OCI-LY3 (cell line): ENCODE measurements at regions not wholly inside any gene's neighbourhood (a gene's known extent, or its start where the extent isn't known, plus 50 kb on each side); places are given as distances from the start of the nearest gene placed in this dataset.

Experiments used
- H2AFZ ChIP-seq: fragments of 200-600, 300-600 bp; shearing (Covaris generic); 2 replicates; pipeline ENCODE4 v1.6.0; 2014; ENCODE audit warnings: antibody characterized with exemption, low read depth, low read length
- H3K27ac ChIP-seq: fragments of 200-600, 300-600 bp; sonication (generic); 2 replicates; pipeline ENCODE4 v1.5.1; 2014; ENCODE audit warnings: mild to moderate bottlenecking, low read length, moderate library complexity, mixed read lengths
- H3K27me3 ChIP-seq: fragments of 200-600, 300-600 bp; sonication (generic); 2 replicates; pipeline ENCODE4 v1.6.1; 2014; ENCODE audit warnings: low read depth, low read length, mixed read lengths
- H3K36me3 ChIP-seq: fragments of 200-600, 300-600 bp; sonication (generic); replicated peaks from 2 replicates; pipeline ENCODE3; 2014; ENCODE audit warnings: low read depth, low read length, mixed read lengths
- H3K4me1 ChIP-seq: fragments of 300-600, 200-600 bp; sonication (generic); 2 replicates; pipeline ENCODE4 v1.6.1; 2014; ENCODE audit warnings: low read length, mixed read lengths
- H3K4me2 ChIP-seq: fragments of 200-600, 300-600 bp; sonication (generic); 2 replicates; pipeline ENCODE4 v1.6.1; 2014; ENCODE audit warnings: low read length, mixed read lengths
- H3K4me3 ChIP-seq: fragments of 300-600, 200-600 bp; sonication (generic); 2 replicates; pipeline ENCODE4 v1.5.1; 2014; ENCODE audit warnings: antibody characterized with exemption, mild to moderate bottlenecking, low read length, moderate library complexity
- H3K79me2 ChIP-seq: fragments of 300-600, 200-600 bp; shearing (Covaris generic); 2 replicates; pipeline ENCODE4 v1.6.1; 2014; ENCODE audit warnings: mild to moderate bottlenecking, low read length, mixed read lengths
- H3K9ac ChIP-seq: fragments of 300-600, 200-600 bp; shearing (Covaris generic); 2 replicates; pipeline ENCODE4 v1.6.0; 2014; ENCODE audit warnings: mild to moderate bottlenecking, low read length, moderate library complexity
- H3K9me3 ChIP-seq: fragments of 200-600, 300-600 bp; shearing (Covaris generic); 2 replicates; pipeline ENCODE4 v1.6.1; 2014; ENCODE audit warnings: low read length, mixed read lengths; ENCODE audit not compliant: insufficient read depth
- H4K20me1 ChIP-seq: fragments of 200-600, 300-600 bp; sonication (generic); 2 replicates; pipeline ENCODE4 v1.6.1; 2016; ENCODE audit warnings: low read length, mixed read lengths; ENCODE audit not compliant: insufficient read depth
- EZH2phosphoT487 ChIP-seq: fragments of 200-600 bp; shearing (Covaris generic); IDR thresholded peaks from 2 replicates; pipeline ENCODE4 v1.6.1; 2018; ENCODE audit warnings: antibody characterized with exemption, mixed run types, low read depth
- TF ChIP-seq, protein P1 (sequence below): fragments of 200-600, 300-600 bp; sonication (generic); IDR thresholded peaks from 2 replicates; pipeline ENCODE4 v1.5.1; 2014; ENCODE audit warnings: antibody characterized with exemption, low read length, low read depth

- Histone ChIP-seq H4K20me1 (no peaks in the 10 kb centered on the region), H3K27ac (no peak overlapping the region), H3K79me2 (no peaks in the 10 kb centered on the region), H3K36me3 (no peaks in the 10 kb centered on the region), H3K27me3 (peaks cover 16% of the 10 kb centered on the region; the same call in 1 of the 2 replicates), H2AFZ (no peak overlapping the region), H3K9me3 (no peaks in the 10 kb centered on the region), H3K4me2 (no peak overlapping the region), H3K4me3 (no peak overlapping the region), H3K9ac (no peak overlapping the region), H3K4me1 (no peaks in the 10 kb centered on the region)
- no peak for TF ChIP-seq EZH2phosphoT487
- TF ChIP-seq, protein P1, sequence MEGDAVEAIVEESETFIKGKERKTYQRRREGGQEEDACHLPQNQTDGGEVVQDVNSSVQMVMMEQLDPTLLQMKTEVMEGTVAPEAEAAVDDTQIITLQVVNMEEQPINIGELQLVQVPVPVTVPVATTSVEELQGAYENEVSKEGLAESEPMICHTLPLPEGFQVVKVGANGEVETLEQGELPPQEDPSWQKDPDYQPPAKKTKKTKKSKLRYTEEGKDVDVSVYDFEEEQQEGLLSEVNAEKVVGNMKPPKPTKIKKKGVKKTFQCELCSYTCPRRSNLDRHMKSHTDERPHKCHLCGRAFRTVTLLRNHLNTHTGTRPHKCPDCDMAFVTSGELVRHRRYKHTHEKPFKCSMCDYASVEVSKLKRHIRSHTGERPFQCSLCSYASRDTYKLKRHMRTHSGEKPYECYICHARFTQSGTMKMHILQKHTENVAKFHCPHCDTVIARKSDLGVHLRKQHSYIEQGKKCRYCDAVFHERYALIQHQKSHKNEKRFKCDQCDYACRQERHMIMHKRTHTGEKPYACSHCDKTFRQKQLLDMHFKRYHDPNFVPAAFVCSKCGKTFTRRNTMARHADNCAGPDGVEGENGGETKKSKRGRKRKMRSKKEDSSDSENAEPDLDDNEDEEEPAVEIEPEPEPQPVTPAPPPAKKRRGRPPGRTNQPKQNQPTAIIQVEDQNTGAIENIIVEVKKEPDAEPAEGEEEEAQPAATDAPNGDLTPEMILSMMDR: no peak
Observed at GRCh38 chr3:55180161-55180560, 252.3 kb upstream of the LRTM1 start.

GRCh38 chr3:55178336-55178735 is 250.5 kb upstream of the LRTM1 start:
- Histone ChIP-seq H3K4me2 (no peak overlapping the region), H3K27ac (no peak overlapping the region), H3K79me2 (no peaks in the 10 kb centered on the region), H2AFZ (no peak overlapping the region), H3K4me3 (no peak overlapping the region), H4K20me1 (no peaks in the 10 kb centered on the region), H3K9me3 (no peaks in the 10 kb centered on the region), H3K4me1 (no peaks in the 10 kb centered on the region), H3K27me3 (peaks cover 16% of the 10 kb centered on the region; the same call in 1 of the 2 replicates), H3K9ac (no peak overlapping the region), H3K36me3 (no peaks in the 10 kb centered on the region)
- TF ChIP-seq EZH2phosphoT487: no peak
- TF ChIP-seq, protein P1: no peak

GRCh38 chr3:55177749-55178148 is 249.9 kb upstream of the LRTM1 start:
- Histone ChIP-seq H3K9ac (no peak overlapping the region), H3K36me3 (no peaks in the 10 kb centered on the region), H3K4me3 (no peak overlapping the region), H3K4me1 (no peaks in the 10 kb centered on the region), H2AFZ (no peak overlapping the region), H3K79me2 (no peaks in the 10 kb centered on the region), H3K4me2 (no peak overlapping the region), H3K9me3 (no peaks in the 10 kb centered on the region), H4K20me1 (no peaks in the 10 kb centered on the region), H3K27ac (no peak overlapping the region), H3K27me3 (peaks cover 16% of the 10 kb centered on the region; the same call in 1 of the 2 replicates)
- TF ChIP-seq, protein P1: no peak
- no peak for TF ChIP-seq EZH2phosphoT487

DNA sequence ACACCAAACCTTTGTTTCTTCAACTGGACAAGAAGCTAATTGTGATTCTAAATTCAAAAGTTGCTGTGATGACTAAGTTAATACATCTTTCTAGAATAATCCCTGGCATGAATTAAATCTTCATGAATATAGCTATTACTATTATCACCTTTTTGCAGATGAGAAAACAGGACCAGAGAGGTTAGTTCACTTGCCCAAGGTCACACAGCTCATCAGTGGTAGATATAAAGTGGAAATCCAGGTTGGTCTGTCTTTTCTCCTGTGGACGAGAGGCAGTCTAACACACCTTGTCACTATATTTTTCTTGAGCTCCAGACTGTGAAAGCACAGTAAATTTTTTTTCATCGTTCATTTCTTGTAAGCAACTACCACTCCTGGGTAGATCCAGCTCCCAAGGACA is 247.6 kb upstream of the LRTM1 start:
- TF ChIP-seq EZH2phosphoT487: no peak
- TF ChIP-seq, protein P1: no peak
- no peak overlapping the region for H3K9ac ChIP-seq
- H3K9me3 ChIP-seq: no peaks in the 10 kb centered on the region
- H3K4me3 ChIP-seq: no peak overlapping the region
- no peaks in the 10 kb centered on the region for H4K20me1 ChIP-seq
- H3K27me3 ChIP-seq: peaks cover 16% of the 10 kb centered on the region; the same call in 1 of the 2 replicates
- no peaks in the 10 kb centered on the region for H3K36me3 ChIP-seq
- no peak overlapping the region for H3K4me2 ChIP-seq
- no peak overlapping the region for H3K27ac ChIP-seq
- no peaks in the 10 kb centered on the region for H3K79me2 ChIP-seq
- H2AFZ ChIP-seq: no peak overlapping the region
- no peaks in the 10 kb centered on the region for H3K4me1 ChIP-seq
